HG03139 (cell line): ENCODE measurements at regions not wholly inside any gene's neighbourhood (a gene's known extent, or its start where the extent isn't known, plus 50 kb on each side); places are given as distances from the start of the nearest gene placed in this dataset.
"Not testable (repeated sequence)": the region's sequence is repeated elsewhere in the genome, so short reads cannot be mapped to it uniquely, and the experiment has no call there.

ENCODE experiments used
- ATAC-seq: cut with Tn5 transposase; IDR thresholded peaks from one replicate; pipeline ENCODE4 v1.9.1; 2021; ENCODE audit not compliant: unreplicated experiment

DNA sequence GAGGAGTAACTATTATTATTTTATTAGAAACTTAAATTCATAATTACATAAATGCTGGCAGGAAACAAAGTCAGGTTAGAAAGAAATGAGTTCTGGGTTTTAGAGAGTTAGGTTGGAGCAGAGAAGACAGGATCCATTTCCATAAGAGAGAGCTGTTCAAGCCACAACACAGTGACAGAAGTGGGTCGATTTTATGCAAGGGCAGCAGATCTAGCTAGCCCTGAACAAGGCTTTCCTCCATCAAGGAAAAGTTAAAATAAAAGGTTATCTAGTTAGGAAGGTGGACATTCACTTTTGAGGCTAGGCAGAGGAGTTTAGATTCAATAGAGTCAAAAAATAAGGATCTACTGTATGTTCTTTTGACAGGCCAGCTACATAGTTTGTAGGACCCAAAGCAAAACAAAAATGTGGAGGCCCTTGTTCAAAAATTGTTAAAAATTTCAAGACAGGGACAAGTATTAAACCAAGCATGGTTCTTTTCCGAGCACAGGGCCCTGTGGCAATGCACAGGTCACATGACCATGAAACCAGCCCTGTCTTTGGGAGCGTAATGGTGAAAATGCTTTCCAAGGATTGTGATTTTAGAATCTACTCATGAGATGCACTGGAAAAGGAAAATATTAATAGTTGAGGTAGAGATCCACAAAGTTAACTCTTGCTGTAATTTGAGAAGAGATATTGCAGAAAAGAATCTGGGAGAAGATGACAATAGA is 91.2 kb upstream of the CREB1 start:
- no peak for ATAC-seq

DNA sequence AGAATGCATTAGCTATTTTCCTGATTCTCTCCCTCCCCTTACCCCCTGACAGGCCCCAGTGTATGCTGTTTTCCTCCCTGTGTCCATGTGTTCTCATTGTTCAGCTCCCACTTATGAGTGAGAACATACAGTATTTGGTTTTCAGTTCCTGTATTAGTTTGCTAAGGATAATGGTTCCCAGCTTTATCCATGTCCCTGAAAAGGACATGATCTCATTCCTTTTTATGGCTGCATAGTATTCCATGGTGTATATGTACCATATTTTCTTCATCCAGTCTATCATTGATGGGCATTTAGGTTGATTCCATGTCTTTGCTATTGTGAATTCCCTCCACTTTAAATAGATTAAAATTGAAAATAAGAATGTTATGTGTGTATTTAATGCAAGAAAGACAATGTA is 89.9 kb upstream of the CREB1 start:
- not testable (repeated sequence) for ATAC-seq

- no peak for ATAC-seq
Measured at GRCh38 chr2:207444756-207445155, 85.0 kb upstream of the CREB1 start.

- no peak for ATAC-seq
Measured at GRCh38 chr2:207446653-207447052, 83.1 kb upstream of the CREB1 start.

GRCh38 chr2:207448006-207448405 is 81.8 kb upstream of the CREB1 start:
- no peak for ATAC-seq

DNA sequence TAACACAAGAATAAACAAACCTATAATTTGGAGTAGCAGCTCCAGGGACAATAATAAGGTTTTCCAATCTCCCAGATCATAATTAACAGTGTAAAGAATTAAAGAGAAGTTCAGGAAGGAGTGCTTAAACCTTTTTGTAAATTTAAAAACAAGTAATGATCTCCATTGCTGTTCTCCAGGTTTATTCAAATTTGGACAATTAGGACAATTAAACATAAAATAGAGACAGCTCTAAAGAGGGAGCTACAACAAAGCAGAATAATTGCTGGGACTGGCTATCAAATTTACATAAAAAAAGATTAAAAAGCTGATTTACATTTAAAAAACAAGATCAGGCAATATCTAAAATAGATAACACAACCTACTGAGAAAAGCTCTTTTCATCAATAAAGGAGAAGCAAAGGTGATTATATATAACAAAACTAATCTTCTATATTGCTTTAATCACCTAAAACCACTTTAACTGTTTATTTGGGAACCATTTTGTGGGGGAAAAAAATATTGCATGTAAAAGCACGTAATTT is 80.1 kb upstream of the CREB1 start:
- ATAC-seq, result no peak

DNA sequence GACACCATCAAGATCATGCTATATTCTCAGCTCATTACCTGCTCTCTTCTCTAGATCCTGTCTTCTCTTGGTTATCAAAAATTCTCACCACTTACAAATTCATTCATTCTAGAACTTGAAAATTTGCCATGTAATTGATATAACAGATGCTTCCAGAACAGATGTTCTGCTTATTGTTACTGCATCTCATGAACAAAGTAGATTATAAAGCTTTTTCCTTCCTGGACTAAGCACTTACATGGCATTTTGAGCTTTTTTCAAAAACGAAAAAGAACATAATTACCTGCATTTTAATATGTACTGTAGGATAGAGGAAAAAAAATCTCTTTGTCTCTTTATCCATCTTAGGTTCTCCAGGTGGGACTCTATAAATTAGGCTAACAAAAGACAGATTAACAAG is 79.6 kb upstream of the CREB1 start:
- no peak for ATAC-seq

DNA sequence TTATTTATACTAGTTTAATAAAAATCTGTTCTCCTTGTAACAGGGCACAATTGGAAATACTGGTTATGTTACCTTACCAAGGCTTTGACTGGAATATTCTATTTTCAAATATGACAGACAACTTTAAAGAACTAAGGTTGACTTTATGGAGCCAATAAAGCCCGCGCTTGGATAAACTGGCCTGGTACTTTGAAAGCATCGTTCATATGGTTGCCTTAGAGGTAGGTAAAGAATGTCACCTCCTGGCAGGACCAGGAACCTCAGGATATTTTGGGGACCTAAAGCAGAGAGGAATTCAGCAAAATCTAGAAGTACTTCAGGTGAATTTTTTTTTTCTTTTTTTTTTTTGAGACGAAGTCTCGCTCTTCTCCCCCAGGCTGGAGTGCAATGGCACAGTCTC is 71.2 kb upstream of the CREB1 start:
- no peak for ATAC-seq

DNA sequence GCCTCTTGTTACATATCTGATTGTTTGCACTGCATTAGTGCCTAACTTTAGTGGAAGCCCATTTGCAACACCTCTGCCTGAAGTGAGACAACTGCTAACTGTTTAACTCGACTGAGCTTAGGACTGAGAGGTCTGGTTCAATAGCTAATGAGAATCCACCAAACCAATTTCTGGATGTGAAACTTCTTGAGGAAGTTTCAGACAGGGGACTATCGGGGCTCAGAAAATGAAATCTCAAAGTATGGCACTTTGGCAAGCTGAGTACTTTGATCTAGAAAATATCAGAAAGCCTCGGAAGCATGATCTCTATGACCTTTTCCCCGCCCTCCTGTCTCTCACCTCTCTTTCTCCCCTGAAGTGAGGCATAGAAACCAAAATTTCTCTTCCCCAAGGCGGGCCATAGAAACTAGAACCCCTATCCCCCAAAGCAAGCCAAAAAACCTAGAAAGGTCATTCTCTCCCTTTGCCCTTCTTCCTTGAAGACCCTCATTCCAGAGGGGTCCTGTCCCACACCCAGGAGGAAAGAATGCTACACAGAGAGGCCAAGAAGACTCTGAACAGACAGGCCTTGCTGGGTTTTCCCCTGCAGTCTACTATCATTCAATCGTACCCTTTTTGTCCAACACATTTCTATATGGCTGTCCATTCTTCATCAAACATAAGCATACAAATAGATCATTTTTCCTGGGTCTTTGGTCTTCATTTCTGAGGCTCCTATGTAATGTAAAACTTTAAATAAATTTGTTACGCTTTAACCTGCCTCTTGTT is 69.6 kb upstream of the CREB1 start:
- ATAC-seq, result peak; percentile 68

GRCh38 chr2:207463433-207463832 is 66.3 kb upstream of the CREB1 start:
- no peak for ATAC-seq

DNA sequence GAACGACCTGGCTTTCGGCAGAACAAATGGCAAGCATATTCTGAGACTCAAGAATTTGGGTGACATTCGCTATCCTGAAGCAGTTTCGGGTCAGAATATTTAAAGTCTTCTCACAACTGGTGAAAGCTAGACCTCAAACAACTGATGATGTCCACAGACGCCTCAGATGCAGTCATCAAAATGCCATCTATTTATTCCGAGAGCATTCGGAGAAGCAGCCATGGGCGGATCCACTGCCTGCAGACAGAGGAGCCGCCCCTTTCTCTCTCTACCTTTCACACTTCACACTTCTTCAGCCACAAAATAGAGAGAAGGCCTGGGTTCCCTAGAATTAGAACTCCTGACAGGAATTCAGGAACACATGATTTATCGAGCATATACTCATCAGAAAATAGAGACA is 65.8 kb upstream of the CREB1 start:
- no peak for ATAC-seq

DNA sequence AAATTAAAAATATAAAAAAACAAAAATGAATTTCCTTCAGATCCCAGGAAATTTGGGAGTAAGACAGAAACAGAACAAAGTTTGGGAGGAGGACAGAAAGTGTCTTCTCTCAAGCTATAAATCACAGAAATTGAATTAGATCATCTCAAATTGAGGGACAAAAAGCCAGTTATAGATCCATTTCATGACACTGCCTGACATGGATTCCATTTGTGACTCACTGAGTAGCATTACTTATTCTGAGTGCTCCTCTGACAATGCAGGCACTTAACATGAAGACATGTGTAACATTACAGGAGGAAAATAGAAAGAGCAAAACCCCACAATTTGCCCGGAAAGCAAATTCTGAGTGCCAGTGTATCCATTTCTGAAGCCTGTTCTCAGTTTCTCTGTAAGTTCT is 63.9 kb upstream of the CREB1 start:
- no peak for ATAC-seq

GRCh38 chr2:207467716-207468347 is 61.9 kb upstream of the CREB1 start:
- no peak for ATAC-seq

DNA sequence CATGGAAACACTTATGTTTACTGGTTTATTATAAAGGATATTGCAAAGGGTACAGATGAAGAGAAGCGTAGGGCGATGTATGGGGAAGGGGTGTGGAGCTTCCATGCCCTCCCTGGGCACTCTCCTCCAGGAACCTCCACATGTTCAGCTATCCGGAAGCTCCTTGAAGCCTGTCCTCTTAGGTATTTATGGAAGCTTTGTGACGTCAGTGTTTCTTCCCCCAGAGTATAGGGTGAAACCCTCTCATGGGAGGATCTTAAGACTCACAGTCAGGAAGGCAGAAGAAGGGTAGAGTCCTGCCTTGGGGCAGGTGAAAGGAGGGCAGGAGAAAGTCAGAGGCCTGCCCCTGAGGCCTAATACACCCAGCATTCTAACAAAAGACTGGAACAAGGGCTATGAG is 61.3 kb upstream of the CREB1 start:
- no peak for ATAC-seq

- no peak for ATAC-seq
Measured at GRCh38 chr2:207469451-207469850, 60.3 kb upstream of the CREB1 start.

DNA sequence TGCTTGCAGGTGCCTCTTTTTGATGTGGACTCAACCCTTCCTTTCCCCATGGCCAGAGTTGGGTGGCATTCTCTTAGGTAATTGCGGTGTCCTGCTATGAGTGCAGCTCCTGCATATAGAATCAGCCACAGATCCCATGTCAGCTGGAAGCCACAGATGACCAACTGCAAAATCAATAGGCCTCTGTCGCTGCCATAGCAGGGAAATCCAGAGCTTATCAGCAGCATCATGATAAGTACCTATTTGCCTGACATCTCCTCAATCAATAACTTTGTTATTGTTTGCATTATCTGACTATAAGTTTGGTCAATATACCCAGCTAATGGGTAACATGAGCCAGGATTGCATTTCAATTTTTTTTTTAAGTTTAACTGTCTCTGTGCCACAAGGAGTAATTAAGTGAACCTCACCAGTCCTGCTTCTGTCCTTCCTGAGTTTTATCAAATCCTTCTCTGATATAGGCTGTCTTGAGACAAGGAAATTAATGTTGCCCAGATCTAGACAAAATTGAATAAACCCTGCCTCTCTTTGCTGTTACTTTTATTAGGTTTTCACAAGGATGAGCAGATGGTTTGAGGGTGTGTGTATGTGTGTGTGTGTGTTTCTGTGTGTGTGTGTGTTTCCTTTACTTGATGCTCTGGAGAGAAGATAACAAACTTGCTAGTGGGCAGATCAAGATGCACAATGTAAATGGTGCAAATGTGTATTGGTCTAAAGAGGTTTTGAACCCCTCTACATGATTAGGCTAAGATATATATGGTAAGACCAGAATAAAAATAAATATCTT is 59.6 kb upstream of the CREB1 start:
- ATAC-seq, result no peak

DNA sequence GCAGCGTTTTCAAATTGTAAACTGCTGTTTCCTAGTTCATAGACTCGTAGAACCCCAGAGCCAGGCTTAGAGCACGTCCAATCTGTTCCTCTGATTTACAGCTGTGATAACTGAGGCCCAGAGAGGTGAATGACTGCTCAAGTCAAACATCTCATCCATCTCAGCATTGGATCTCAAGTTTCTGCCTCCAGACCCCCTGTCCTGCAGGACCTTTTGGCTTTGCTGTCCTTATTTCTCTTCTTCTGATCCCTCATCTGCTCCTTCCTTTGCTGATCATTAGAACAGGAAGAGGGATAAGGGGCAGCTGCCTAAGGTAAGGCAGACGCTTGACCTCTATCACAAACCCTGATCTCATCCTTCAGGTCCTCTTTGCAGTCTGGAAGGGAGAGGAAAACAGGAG is 58.5 kb upstream of the CREB1 start:
- no peak for ATAC-seq

GRCh38 chr2:207472343-207473048 is 57.3 kb upstream of the CREB1 start:
- no peak for ATAC-seq

- ATAC-seq, result no peak
Measured at GRCh38 chr2:207473049-207473930, 56.5 kb upstream of the CREB1 start.

GRCh38 chr2:207473931-207474235 is 55.9 kb upstream of the CREB1 start:
- no peak for ATAC-seq
